Anterior cingulate cortex (tissue), 58 donors: ENCODE measurements at regions not wholly inside any gene's neighbourhood (a gene's known extent, or its start where the extent isn't known, plus 50 kb on each side); places are given as distances from the start of the nearest gene placed in this dataset.
A peak's percentile ranks its signal among the peaks of the same experiment; 100 is the strongest.
"Not testable (repeated sequence)": the region's sequence is repeated elsewhere in the genome, so short reads cannot be mapped to it uniquely, and the experiment has no call there.

Experiments
- DNase-seq, 58 donors: peaks; one replicate each; lab custom pipeline; 2025; lab: John Stamatoyannopoulos, UW

- no peak for DNase-seq
Observed at GRCh38 chr5:60546207-60546606, 153.8 kb downstream of the DEPDC1B start.

GRCh38 chr5:60545551-60545950 lies 154.4 kb downstream of the DEPDC1B start:
- DNase-seq = no peak

- DNase-seq = no peak
Observed at GRCh38 chr5:60544142-60544541, 155.8 kb downstream of the DEPDC1B start.

- no peak for DNase-seq
Observed at GRCh38 chr5:60541980-60542379, 158.0 kb downstream of the DEPDC1B start.

GRCh38 chr5:60540856-60541805 lies 158.8 kb downstream of the DEPDC1B start:
- peak in 5 of 58 donors; percentile 3 to 55 (median 34) for DNase-seq

GRCh38 chr5:60538955-60539866 lies 160.8 kb downstream of the DEPDC1B start:
- DNase-seq = no peak

- DNase-seq = no peak
Observed at GRCh38 chr5:60538426-60538825, 161.5 kb downstream of the DEPDC1B start.

GRCh38 chr5:60535951-60536350 lies 164.0 kb downstream of the DEPDC1B start:
- no peak for DNase-seq

- no peak for DNase-seq
Observed at GRCh38 chr5:60535198-60535597, 164.8 kb downstream of the DEPDC1B start.

GRCh38 chr5:60533789-60534188 lies 166.2 kb downstream of the DEPDC1B start:
- no peak for DNase-seq

- not testable (repeated sequence) for DNase-seq
Observed at GRCh38 chr5:60532796-60533195, 167.2 kb downstream of the DEPDC1B start.

- DNase-seq = not testable (repeated sequence)
Observed at GRCh38 chr5:60530144-60530848, 169.7 kb downstream of the DEPDC1B start.

GRCh38 chr5:60529001-60529400 lies 171.0 kb downstream of the DEPDC1B start:
- DNase-seq = no peak

- DNase-seq = no peak
Observed at GRCh38 chr5:60527072-60527471, 172.9 kb downstream of the DEPDC1B start.

- peak in 1 of 58 donors; percentile 18 for DNase-seq
Observed at GRCh38 chr5:60526336-60526875, 173.6 kb downstream of the DEPDC1B start.

- no peak for DNase-seq
Observed at GRCh38 chr5:60522292-60522905, 177.6 kb downstream of the DEPDC1B start.

GRCh38 chr5:60521376-60522291 lies 178.3 kb downstream of the DEPDC1B start:
- no peak for DNase-seq

- DNase-seq = no peak
Observed at GRCh38 chr5:60520451-60521227, 179.3 kb downstream of the DEPDC1B start.
